Neural progenitor cell (in vitro differentiated cells): ENCODE measurements at regions not wholly inside any gene's neighbourhood (a gene's known extent, or its start where the extent isn't known, plus 50 kb on each side); places are given as distances from the start of the nearest gene placed in this dataset.
A peak's percentile ranks its signal among the peaks of the same experiment; 100 is the strongest.

Source experiments
- DNase-seq: peaks from one replicate; pipeline ENCODE4 v3.0.0-alpha.2; 2016; ENCODE audit warnings: low spot score
- H2AFZ ChIP-seq: fragments of 200-600 bp; sonication (generic); replicated peaks from 2 replicates; pipeline ENCODE4 v1.6.1; 2016; ENCODE audit warnings: antibody characterized with exemption
- H3F3A ChIP-seq: fragments of 200-600 bp; sonication (generic); 2 replicates; pipeline ENCODE4 v1.6.1; 2016; ENCODE audit warnings: antibody characterized with exemption, low read depth
- H3K27ac ChIP-seq: fragments of 200-600 bp; sonication (generic); 2 replicates; pipeline ENCODE4 v1.5.1; 2016; ENCODE audit warnings: mild to moderate bottlenecking
- H3K27me3 ChIP-seq: fragments of 200-600 bp; sonication (generic); 2 replicates; pipeline ENCODE4 v1.6.1; 2016; ENCODE audit warnings: mild to moderate bottlenecking, moderate library complexity
- H3K36me3 ChIP-seq: fragments of 200-600 bp; sonication (generic); 2 replicates; pipeline ENCODE4 v1.5.1; 2016
- H3K4me1 ChIP-seq: fragments of 200-600 bp; sonication (generic); 2 replicates; pipeline ENCODE4 v1.6.1; 2016; ENCODE audit warnings: mixed run types
- H3K4me2 ChIP-seq: fragments of 200-600 bp; sonication (generic); 2 replicates; pipeline ENCODE4 v1.6.1; 2016
- H3K4me3 ChIP-seq: fragments of 200-600 bp; sonication (generic); 2 replicates; pipeline ENCODE4 v1.5.1; 2016
- H3K79me2 ChIP-seq: fragments of 200-600 bp; sonication (generic); 2 replicates; pipeline ENCODE4 v1.6.1; 2016; ENCODE audit warnings: low read depth
- H3K9ac ChIP-seq: fragments of 200-600 bp; sonication (generic); 2 replicates; pipeline ENCODE4 v1.6.1; 2016
- H3K9me3 ChIP-seq: fragments of 200-600 bp; sonication (generic); 2 replicates; pipeline ENCODE4 v1.5.1; 2016; ENCODE audit warnings: low read depth
- H4K20me1 ChIP-seq: fragments of 200-600 bp; sonication (generic); 2 replicates; pipeline ENCODE4 v1.6.1; 2016; ENCODE audit warnings: low read depth
- H3K27ac Mint-ChIP-seq: 3 replicates; pipeline ENCODE4 v1.8.0; 2021; ENCODE audit warnings: mixed read lengths
- H3K27me3 Mint-ChIP-seq: 2 replicates; pipeline ENCODE4 v1.8.0; 2022; ENCODE audit warnings: low read depth, mild to moderate bottlenecking, inconsistent platforms, moderate library complexity, mixed read lengths; ENCODE audit not compliant: insufficient read depth
- H3K36me3 Mint-ChIP-seq: 3 replicates; pipeline ENCODE4 v1.8.0; 2021; ENCODE audit warnings: mixed read lengths
- H3K4me1 Mint-ChIP-seq: 3 replicates; pipeline ENCODE4 v1.8.0; 2021; ENCODE audit warnings: mixed read lengths
- H3K4me3 Mint-ChIP-seq: 3 replicates; pipeline ENCODE4 v1.8.0; 2021; ENCODE audit warnings: mild to moderate bottlenecking, moderate library complexity, mixed read lengths
- H3K9me3 Mint-ChIP-seq: 3 replicates; pipeline ENCODE4 v1.8.0; 2020; ENCODE audit warnings: mixed read lengths
- EZH2 ChIP-seq: fragments of 200-600 bp; sonication (generic); IDR thresholded peaks from 2 replicates; pipeline ENCODE4 v1.6.1; 2017; ENCODE audit warnings: antibody characterized with exemption, mild to moderate bottlenecking, moderate library complexity
- EZH2phosphoT487 ChIP-seq: fragments of 200-600 bp; sonication (generic); IDR thresholded peaks from 2 replicates; pipeline ENCODE4 v1.6.1; 2017; ENCODE audit warnings: antibody characterized with exemption
- TF ChIP-seq, protein P1 (sequence below): fragments of 200-600 bp; sonication (generic); IDR thresholded peaks from 2 replicates; pipeline ENCODE4 v1.5.1; 2017; ENCODE audit warnings: antibody characterized with exemption, mild to moderate bottlenecking

DNA sequence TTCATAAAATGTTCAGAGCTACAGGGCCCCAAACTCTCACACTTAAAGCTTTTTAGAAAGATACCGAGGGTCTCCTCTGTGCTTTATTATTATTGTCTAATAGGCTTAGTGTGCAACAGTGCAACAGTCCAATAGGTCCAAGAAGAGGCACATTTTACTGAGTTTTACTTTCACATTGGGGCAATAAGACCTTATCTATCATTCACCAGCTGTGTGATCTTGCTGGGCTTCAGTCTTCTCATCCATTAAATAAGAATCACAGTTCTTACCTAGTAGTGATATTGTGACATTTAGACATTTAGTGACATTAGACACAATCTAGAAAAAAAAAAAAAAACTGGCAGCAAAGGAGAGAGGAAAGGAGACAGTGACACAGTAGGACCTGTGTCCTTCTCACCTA, 175.8 kb upstream of the NFIA start:
- Mint-ChIP-seq H3K9me3 (peaks cover 5% of the 10 kb centered on the region), H3K27me3 (no peaks in the 10 kb centered on the region), H3K4me3 (no peak overlapping the region), H3K36me3 (no peaks in the 10 kb centered on the region), H3K4me1 (peaks cover 24% of the 10 kb centered on the region), H3K27ac (no peak overlapping the region)
- TF ChIP-seq EZH2 (no peak), EZH2phosphoT487 (no peak)
- no peak overlapping the region for H2AFZ ChIP-seq
- H3K4me1 ChIP-seq: peaks cover 25% of the 10 kb centered on the region
- no peaks in the 10 kb centered on the region for H3K27me3 ChIP-seq
- H3F3A ChIP-seq: no peaks in the 10 kb centered on the region
- no peak overlapping the region for H3K27ac ChIP-seq
- H3K9ac ChIP-seq: no peak overlapping the region
- DNase-seq: no peak
- H3K4me3 ChIP-seq: no peak overlapping the region
- no peaks in the 10 kb centered on the region for H4K20me1 ChIP-seq
- H3K36me3 ChIP-seq: no peaks in the 10 kb centered on the region
- H3K4me2 ChIP-seq: peak overlapping the region; percentile 3
- no peaks in the 10 kb centered on the region for H3K79me2 ChIP-seq
- no peaks in the 10 kb centered on the region for H3K9me3 ChIP-seq

DNA sequence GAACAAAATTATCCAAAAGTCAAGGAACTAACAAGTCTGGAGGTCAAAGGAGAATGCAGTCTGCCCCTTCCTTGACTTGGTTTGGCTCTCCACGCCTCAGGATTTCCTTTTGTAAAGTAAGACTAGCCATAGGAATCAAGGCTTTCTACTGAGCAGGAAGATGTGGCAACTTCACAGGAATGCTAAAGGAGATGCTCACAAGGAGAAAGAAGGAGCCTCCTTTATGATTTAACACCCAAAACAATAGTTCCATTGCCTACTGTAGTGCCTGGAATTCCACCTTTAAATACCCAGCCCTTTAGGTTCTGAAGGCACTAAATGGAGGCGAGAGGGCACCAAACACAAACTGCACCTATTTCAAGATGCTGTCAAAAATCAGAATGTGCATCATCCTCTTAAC, 176.3 kb upstream of the NFIA start:
- peak overlapping the region; percentile 3 for H3K4me2 ChIP-seq
- no peaks in the 10 kb centered on the region for H3K36me3 Mint-ChIP-seq
- H3K36me3 ChIP-seq: no peaks in the 10 kb centered on the region
- H3K9me3 Mint-ChIP-seq: peaks cover 5% of the 10 kb centered on the region
- no peak overlapping the region for H3K9ac ChIP-seq
- H3F3A ChIP-seq: no peaks in the 10 kb centered on the region
- H3K4me1 ChIP-seq: peaks cover 22% of the 10 kb centered on the region
- no peak overlapping the region for H3K4me3 Mint-ChIP-seq
- TF ChIP-seq EZH2phosphoT487 (no peak), EZH2 (no peak)
- TF ChIP-seq, protein P1, sequence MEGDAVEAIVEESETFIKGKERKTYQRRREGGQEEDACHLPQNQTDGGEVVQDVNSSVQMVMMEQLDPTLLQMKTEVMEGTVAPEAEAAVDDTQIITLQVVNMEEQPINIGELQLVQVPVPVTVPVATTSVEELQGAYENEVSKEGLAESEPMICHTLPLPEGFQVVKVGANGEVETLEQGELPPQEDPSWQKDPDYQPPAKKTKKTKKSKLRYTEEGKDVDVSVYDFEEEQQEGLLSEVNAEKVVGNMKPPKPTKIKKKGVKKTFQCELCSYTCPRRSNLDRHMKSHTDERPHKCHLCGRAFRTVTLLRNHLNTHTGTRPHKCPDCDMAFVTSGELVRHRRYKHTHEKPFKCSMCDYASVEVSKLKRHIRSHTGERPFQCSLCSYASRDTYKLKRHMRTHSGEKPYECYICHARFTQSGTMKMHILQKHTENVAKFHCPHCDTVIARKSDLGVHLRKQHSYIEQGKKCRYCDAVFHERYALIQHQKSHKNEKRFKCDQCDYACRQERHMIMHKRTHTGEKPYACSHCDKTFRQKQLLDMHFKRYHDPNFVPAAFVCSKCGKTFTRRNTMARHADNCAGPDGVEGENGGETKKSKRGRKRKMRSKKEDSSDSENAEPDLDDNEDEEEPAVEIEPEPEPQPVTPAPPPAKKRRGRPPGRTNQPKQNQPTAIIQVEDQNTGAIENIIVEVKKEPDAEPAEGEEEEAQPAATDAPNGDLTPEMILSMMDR: no peak
- peaks cover 21% of the 10 kb centered on the region for H3K4me1 Mint-ChIP-seq
- no peaks in the 10 kb centered on the region for H3K27me3 Mint-ChIP-seq
- H3K27ac Mint-ChIP-seq: no peak overlapping the region
- no peak for DNase-seq
- no peak overlapping the region for H3K27ac ChIP-seq
- H3K27me3 ChIP-seq: no peaks in the 10 kb centered on the region
- no peaks in the 10 kb centered on the region for H3K79me2 ChIP-seq
- no peaks in the 10 kb centered on the region for H4K20me1 ChIP-seq
- peak overlapping the region; percentile 29 for H2AFZ ChIP-seq
- no peak overlapping the region for H3K4me3 ChIP-seq
- no peaks in the 10 kb centered on the region for H3K9me3 ChIP-seq

DNA sequence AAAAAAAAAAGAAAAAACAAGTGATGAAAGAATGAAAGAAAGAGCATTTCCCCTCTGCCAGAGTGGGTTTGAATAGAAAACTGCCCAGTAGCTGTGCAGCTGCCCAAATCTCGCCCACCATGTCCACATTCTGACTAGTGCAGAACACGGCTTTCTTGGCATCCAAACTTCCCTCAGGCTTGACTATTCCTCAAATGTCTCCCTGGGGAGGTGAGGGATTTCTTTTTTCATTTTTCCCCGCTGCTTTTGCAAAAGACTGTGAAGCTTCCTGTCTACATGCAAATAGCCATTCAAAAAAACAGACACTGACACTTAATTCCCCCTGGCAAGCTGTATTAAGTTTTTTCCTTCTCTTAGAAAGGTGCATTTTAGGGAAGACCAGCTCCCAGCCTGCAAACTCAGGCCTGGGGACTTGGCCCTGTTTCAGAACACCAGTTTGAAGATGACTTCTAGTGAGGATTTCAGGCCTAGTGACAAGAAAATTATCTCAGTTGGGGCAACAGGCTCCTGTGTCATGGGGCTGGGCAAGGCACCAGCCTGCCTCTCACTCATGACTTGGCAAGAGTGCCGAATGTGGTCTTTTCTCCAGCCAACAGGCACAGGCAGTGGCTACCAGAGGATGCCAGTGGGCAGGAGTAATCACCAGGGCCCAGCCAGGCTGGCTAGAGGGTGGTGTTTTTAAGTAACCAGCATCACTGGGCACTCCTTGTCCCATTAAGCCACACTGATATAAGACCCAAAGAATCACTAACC, 178.1 kb upstream of the NFIA start:
- Mint-ChIP-seq H3K27ac (no peak overlapping the region), H3K4me3 (no peak overlapping the region), H3K4me1 (peaks cover 21% of the 10 kb centered on the region), H3K36me3 (no peaks in the 10 kb centered on the region), H3K27me3 (no peaks in the 10 kb centered on the region), H3K9me3 (peaks cover 1% of the 10 kb centered on the region)
- Histone ChIP-seq H3K27ac (no peak overlapping the region), H4K20me1 (no peaks in the 10 kb centered on the region), H3K79me2 (no peaks in the 10 kb centered on the region), H2AFZ (peak overlapping the region; percentile 70), H3K4me2 (no peak overlapping the region), H3K36me3 (no peaks in the 10 kb centered on the region), H3K4me1 (peaks cover 22% of the 10 kb centered on the region), H3K9ac (no peak overlapping the region), H3K4me3 (no peak overlapping the region), H3K9me3 (no peaks in the 10 kb centered on the region), H3F3A (no peaks in the 10 kb centered on the region), H3K27me3 (no peaks in the 10 kb centered on the region)
- TF ChIP-seq, protein P1: no peak
- no peak for TF ChIP-seq EZH2phosphoT487
- no peak for TF ChIP-seq EZH2
- DNase-seq: no peak

DNA sequence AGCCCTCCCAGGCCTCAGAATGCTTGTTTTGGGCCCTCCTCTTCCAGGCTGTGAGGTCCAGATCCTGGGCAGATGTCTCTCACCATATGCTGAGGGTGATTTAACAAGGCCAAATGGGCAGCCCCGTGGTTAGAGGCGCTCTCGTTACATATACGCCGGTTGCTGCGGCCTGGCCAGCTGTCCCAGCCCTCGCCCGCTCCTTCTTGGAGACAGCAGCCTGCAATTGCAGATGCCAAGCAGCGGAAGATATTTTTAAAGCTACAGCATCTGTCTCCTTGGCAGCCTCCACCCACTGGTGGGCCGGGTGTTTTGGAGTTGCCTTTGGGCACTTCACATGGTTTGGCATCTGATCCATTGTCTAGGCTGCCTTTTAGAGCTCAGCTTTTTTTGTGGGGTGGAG, 178.8 kb upstream of the NFIA start:
- peaks cover 2% of the 10 kb centered on the region for H3K27me3 Mint-ChIP-seq
- H3K36me3 ChIP-seq: no peaks in the 10 kb centered on the region
- H3K4me3 ChIP-seq: no peak overlapping the region
- H3K4me3 Mint-ChIP-seq: no peak overlapping the region
- H3K4me1 ChIP-seq: peaks cover 22% of the 10 kb centered on the region
- H3K4me2 ChIP-seq: no peak overlapping the region
- H3K27me3 ChIP-seq: no peaks in the 10 kb centered on the region
- H4K20me1 ChIP-seq: no peaks in the 10 kb centered on the region
- peaks cover 20% of the 10 kb centered on the region for H3K4me1 Mint-ChIP-seq
- H3K27ac ChIP-seq: no peak overlapping the region
- H2AFZ ChIP-seq: no peak overlapping the region
- no peaks in the 10 kb centered on the region for H3K79me2 ChIP-seq
- H3K36me3 Mint-ChIP-seq: no peaks in the 10 kb centered on the region
- no peak overlapping the region for H3K9ac ChIP-seq
- TF ChIP-seq EZH2phosphoT487 (no peak), EZH2 (no peak)
- TF ChIP-seq, protein P1: no peak
- H3F3A ChIP-seq: no peaks in the 10 kb centered on the region
- peak overlapping the region; percentile 63 for H3K27ac Mint-ChIP-seq
- DNase-seq: no peak
- no peaks in the 10 kb centered on the region for H3K9me3 ChIP-seq
- H3K9me3 Mint-ChIP-seq: no peaks in the 10 kb centered on the region
